Left forelimb (tissue), 1 donor: ENCODE measurements at regions not wholly inside any gene's neighbourhood (a gene's known extent, or its start where the extent isn't known, plus 50 kb on each side); places are given as distances from the start of the nearest gene placed in this dataset.

Experiments used
- DNase-seq: peaks from one replicate; pipeline ENCODE4 v3.0.0-alpha.2; 2018; ENCODE audit warnings: low spot score

- DNase-seq: no peak
Observed at GRCh38 chr12:60872219-60872618, 1276.4 kb downstream of the SLC16A7 start.

- no peak for DNase-seq
Observed at GRCh38 chr12:60872850-60873713, 1277.3 kb downstream of the SLC16A7 start.

GRCh38 chr12:60874091-60874490, 1278.3 kb downstream of the SLC16A7 start:
- no peak for DNase-seq

- no peak for DNase-seq
Observed at GRCh38 chr12:60920841-60921495, 1325.1 kb downstream of the SLC16A7 start.

GRCh38 chr12:60921541-60921940, 1325.7 kb downstream of the SLC16A7 start:
- no peak for DNase-seq

- no peak for DNase-seq
Observed at GRCh38 chr12:60926256-60926655, 1330.4 kb downstream of the SLC16A7 start.

- DNase-seq: no peak
Observed at GRCh38 chr12:60930151-60930550, 1330.1 kb upstream of the USP15 start.

- no peak for DNase-seq
Observed at GRCh38 chr12:60935981-60936761, 1324.0 kb upstream of the USP15 start.

GRCh38 chr12:60947533-60947932, 1312.7 kb upstream of the USP15 start:
- no peak for DNase-seq

GRCh38 chr12:60967128-60967527, 1293.1 kb upstream of the USP15 start:
- no peak for DNase-seq

- no peak for DNase-seq
Observed at GRCh38 chr12:60977966-60978365, 1282.2 kb upstream of the USP15 start.

- no peak for DNase-seq
Observed at GRCh38 chr12:60980558-60980957, 1279.6 kb upstream of the USP15 start.

GRCh38 chr12:60981473-60981872, 1278.7 kb upstream of the USP15 start:
- no peak for DNase-seq

- no peak for DNase-seq
Observed at GRCh38 chr12:60992087-60992486, 1268.1 kb upstream of the USP15 start.

GRCh38 chr12:60995256-60995825, 1264.9 kb upstream of the USP15 start:
- DNase-seq: no peak

- no peak for DNase-seq
Observed at GRCh38 chr12:60997869-60998378, 1262.3 kb upstream of the USP15 start.

- no peak for DNase-seq
Observed at GRCh38 chr12:61009192-61009591, 1251.0 kb upstream of the USP15 start.

- no peak for DNase-seq
Observed at GRCh38 chr12:61011767-61012423, 1248.3 kb upstream of the USP15 start.

GRCh38 chr12:61018571-61018970, 1241.6 kb upstream of the USP15 start:
- DNase-seq: no peak

- DNase-seq: no peak
Observed at GRCh38 chr12:61023231-61023630, 1237.0 kb upstream of the USP15 start.

GRCh38 chr12:61029516-61029915, 1230.7 kb upstream of the USP15 start:
- DNase-seq: no peak

- DNase-seq: no peak
Observed at GRCh38 chr12:61037792-61038191, 1222.4 kb upstream of the USP15 start.
